ENCODE measurements at regions not wholly inside any gene's neighbourhood (a gene's known extent, or its start where the extent isn't known, plus 50 kb on each side); places are given as distances from the start of the nearest gene placed in this dataset.

GRCh38 chr5:173693670-173694069 is 77.2 kb upstream of the BOD1 start:
- DNase-seq (ENCODE audit: extremely low read depth in 1 of 4, low spot score in 3 of 4) (peak; percentile 48 to 72 (median 64)), FAIRE-seq (peak; percentile 67), ATAC-seq (peak; percentile 52)
- Histone ChIP-seq H3K27me3 (ENCODE audit: control insufficient read depth in 2 of 2, insufficient read depth in 2 of 2, low read length in 2 of 2) (no peaks in the 10 kb centered on the region), H3K4me2 (ENCODE audit: insufficient read depth, low read length) (no peak overlapping the region), H3K27ac (ENCODE audit: extremely low read depth, low read depth, low read length) (no peak overlapping the region), H3K9me3 (replicated peaks; ENCODE audit: control insufficient read depth, insufficient read depth, low read depth, low read length) (no peaks in the 10 kb centered on the region; the same call in 1 of the 2 replicates), H3K36me3 (ENCODE audit: control insufficient read depth, insufficient read depth, low read length) (no peaks in the 10 kb centered on the region), H4K20me1 (replicated peaks; ENCODE audit: control insufficient read depth, insufficient read depth, low read length) (no peaks in the 10 kb centered on the region), H3K79me2 (ENCODE audit: control insufficient read depth, insufficient read depth, low read length) (no peaks in the 10 kb centered on the region), H3K4me3 (no peak overlapping the region), H3K9ac (ENCODE audit: insufficient read depth in 1 of 2, low read depth in 2 of 2, low read length in 2 of 2) (no peak overlapping the region), H3K4me1 (replicated peaks in 1 of 2; ENCODE audit: control insufficient read depth in 2 of 2, insufficient read depth in 2 of 2, low read length in 2 of 2) (peaks cover 16 to 19% of the 10 kb centered on the region in 2 experiments; a peak in 3 of 5 replicates), H2AFZ (ENCODE audit: low read depth, low read length) (no peak overlapping the region), H3K9me1 (ENCODE audit: control insufficient read depth, insufficient read depth, low read length) (no peaks in the 10 kb centered on the region)
- CTCF ChIA-PET (ENCODE audit: low intra/inter-chr PET ratio) = no interaction called here
- POLR2A ChIA-PET = interaction anchor here (0.6 to 0.9 kb wide), 3 partner anchors 10 to 945 kb away, joined by 3 to 4 read pairs (median 3); no protein-coding TSS in a partner anchor
- in situ Hi-C loops (cut with MboI) (no loop called here), intact Hi-C loops (cut with micrococcal nuclease) (no loop called here)
- 10% methylated on average over 5 of the region's 5 CpGs for WGBS (ENCODE audit: insufficient coverage, low coverage, missing lambda C conversion rate)
- BruUV-seq (replicated peaks) = no TSS peak
- TF ChIP-seq DPF2 (IDR thresholded peaks at IDR 0.05) = no peak
- TF ChIP-seq ZNF592 (IDR thresholded peaks at IDR 0.05) = no peak
- no peak for TF ChIP-seq ELK3 (CRISPR knock-in tag; IDR thresholded peaks at IDR 0.05)
- TF ChIP-seq ZFP91 (CRISPR knock-in tag; IDR thresholded peaks at IDR 0.05) = no peak
- TF ChIP-seq ARID1B (IDR thresholded peaks at IDR 0.05) = peak; percentile 41; the same call in 1 of the 2 replicates
- TF ChIP-seq ATF1 (CRISPR knock-in tag; IDR thresholded peaks at IDR 0.05) = no peak
- no peak for TF ChIP-seq ATF1 (tag; IDR thresholded peaks at IDR 0.05)
- no peak for TF ChIP-seq ZNF699 (CRISPR knock-in tag; IDR thresholded peaks at IDR 0.05; ENCODE audit: insufficient replicate concordance)
- no peak for TF ChIP-seq ZC3H11A (IDR thresholded peaks at IDR 0.05; ENCODE audit: low read depth, low read length)
- no peak for TF ChIP-seq SIX5 (IDR thresholded peaks at IDR 0.05; ENCODE audit: borderline replicate concordance in 1 of 2, insufficient read depth in 1 of 2, low read depth in 1 of 2, low read length in 2 of 2)
- no peak for TF ChIP-seq ZNF668 (CRISPR knock-in tag; IDR thresholded peaks at IDR 0.05)
- TF ChIP-seq NFIC (IDR thresholded peaks at IDR 0.05) = no peak
- TF ChIP-seq TAL1 (IDR thresholded peaks at IDR 0.05) = peak; percentile 33; the same call in 1 of the 2 replicates
- no peak for TF ChIP-seq E2F3 (CRISPR knock-in tag; IDR thresholded peaks at IDR 0.05)
- no peak for TF ChIP-seq RAD21 (CRISPR knock-in tag; conservative IDR thresholded peaks at IDR 0.05 in 1 of 2, IDR thresholded peaks at IDR 0.05 in 1 of 2)
- TF ChIP-seq ID3 (CRISPR knock-in tag; IDR thresholded peaks at IDR 0.05) = no peak
- no peak for TF ChIP-seq ID3 (tag; IDR thresholded peaks at IDR 0.05)

Measured in K562 (cell line).